ENCODE measurements at regions not wholly inside any gene's neighbourhood (a gene's known extent, or its start where the extent isn't known, plus 50 kb on each side); places are given as distances from the start of the nearest gene placed in this dataset.

DNA sequence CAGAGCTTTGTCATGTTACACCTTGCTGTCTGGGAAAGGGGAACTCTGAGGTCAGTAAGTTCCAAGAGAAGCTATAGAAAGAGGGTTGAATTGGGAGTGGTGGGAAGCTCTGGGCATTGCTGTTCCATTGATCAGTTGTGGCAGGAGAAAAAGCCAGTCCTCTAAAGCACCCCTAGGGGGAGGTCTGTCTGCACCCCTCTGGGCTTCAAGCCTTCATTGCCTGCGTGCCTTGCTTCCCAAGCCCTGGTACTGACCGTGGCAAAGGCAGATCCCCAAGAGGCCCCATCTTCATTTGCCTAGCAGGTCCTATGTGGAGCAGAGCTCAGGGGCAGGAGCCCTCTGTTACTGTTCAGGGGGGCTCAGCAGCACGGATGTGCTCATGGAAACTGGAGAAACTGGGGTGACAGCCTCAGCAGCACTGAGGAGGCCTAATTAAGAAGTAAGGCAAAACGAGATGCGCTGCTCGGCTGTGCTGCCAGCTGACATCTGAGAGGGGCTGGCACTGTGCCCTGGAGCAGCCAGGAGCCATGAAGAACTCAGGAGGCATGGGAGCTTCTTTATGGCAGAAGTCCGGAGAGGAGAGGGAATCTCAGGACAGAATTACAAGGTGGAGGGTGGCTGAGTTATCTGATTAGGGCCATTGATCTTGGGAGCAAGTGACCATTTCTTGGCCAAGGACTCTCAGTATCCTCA, 270.9 kb downstream of the RPLP1 start:
- TF ChIP-seq, protein P1, sequence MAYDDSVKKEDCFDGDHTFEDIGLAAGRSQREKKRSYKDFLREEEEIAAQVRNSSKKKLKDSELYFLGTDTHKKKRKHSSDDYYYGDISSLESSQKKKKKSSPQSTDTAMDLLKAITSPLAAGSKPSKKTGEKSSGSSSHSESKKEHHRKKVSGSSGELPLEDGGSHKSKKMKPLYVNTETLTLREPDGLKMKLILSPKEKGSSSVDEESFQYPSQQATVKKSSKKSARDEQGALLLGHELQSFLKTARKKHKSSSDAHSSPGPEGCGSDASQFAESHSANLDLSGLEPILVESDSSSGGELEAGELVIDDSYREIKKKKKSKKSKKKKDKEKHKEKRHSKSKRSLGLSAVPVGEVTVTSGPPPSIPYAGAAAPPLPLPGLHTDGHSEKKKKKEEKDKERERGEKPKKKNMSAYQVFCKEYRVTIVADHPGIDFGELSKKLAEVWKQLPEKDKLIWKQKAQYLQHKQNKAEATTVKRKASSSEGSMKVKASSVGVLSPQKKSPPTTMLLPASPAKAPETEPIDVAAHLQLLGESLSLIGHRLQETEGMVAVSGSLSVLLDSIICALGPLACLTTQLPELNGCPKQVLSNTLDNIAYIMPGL (CRISPR knock-in tag; IDR thresholded peaks at IDR 0.05) = no peak
- TF ChIP-seq, protein P2, sequence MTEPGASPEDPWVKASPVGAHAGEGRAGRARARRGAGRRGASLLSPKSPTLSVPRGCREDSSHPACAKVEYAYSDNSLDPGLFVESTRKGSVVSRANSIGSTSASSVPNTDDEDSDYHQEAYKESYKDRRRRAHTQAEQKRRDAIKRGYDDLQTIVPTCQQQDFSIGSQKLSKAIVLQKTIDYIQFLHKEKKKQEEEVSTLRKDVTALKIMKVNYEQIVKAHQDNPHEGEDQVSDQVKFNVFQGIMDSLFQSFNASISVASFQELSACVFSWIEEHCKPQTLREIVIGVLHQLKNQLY (CRISPR knock-in tag; IDR thresholded peaks at IDR 0.05) = no peak
- TF ChIP-seq, protein P3, sequence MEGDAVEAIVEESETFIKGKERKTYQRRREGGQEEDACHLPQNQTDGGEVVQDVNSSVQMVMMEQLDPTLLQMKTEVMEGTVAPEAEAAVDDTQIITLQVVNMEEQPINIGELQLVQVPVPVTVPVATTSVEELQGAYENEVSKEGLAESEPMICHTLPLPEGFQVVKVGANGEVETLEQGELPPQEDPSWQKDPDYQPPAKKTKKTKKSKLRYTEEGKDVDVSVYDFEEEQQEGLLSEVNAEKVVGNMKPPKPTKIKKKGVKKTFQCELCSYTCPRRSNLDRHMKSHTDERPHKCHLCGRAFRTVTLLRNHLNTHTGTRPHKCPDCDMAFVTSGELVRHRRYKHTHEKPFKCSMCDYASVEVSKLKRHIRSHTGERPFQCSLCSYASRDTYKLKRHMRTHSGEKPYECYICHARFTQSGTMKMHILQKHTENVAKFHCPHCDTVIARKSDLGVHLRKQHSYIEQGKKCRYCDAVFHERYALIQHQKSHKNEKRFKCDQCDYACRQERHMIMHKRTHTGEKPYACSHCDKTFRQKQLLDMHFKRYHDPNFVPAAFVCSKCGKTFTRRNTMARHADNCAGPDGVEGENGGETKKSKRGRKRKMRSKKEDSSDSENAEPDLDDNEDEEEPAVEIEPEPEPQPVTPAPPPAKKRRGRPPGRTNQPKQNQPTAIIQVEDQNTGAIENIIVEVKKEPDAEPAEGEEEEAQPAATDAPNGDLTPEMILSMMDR (IDR thresholded peaks at IDR 0.05) = no peak
- TF ChIP-seq NFYB (CRISPR knock-in tag; conservative IDR thresholded peaks at IDR 0.05; ENCODE audit: low read depth) (no peak), ZNF232 (CRISPR knock-in tag; IDR thresholded peaks at IDR 0.05) (no peak), TCF7 (CRISPR knock-in tag; IDR thresholded peaks at IDR 0.05; ENCODE audit: low read depth) (no peak), FOXK1 (CRISPR knock-in tag; IDR thresholded peaks at IDR 0.05) (no peak), ESRRA (CRISPR knock-in tag; IDR thresholded peaks at IDR 0.05; ENCODE audit: borderline replicate concordance) (no peak), SMAD3 (CRISPR knock-in tag; IDR thresholded peaks at IDR 0.05; ENCODE audit: borderline replicate concordance) (no peak), ZNF263 (CRISPR knock-in tag; IDR thresholded peaks at IDR 0.05; ENCODE audit: low read depth) (no peak)
- TF ChIP-seq, protein P4, sequence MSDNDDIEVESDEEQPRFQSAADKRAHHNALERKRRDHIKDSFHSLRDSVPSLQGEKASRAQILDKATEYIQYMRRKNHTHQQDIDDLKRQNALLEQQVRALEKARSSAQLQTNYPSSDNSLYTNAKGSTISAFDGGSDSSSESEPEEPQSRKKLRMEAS (CRISPR knock-in tag; IDR thresholded peaks at IDR 0.05) = no peak
- TF ChIP-seq, protein P5, sequence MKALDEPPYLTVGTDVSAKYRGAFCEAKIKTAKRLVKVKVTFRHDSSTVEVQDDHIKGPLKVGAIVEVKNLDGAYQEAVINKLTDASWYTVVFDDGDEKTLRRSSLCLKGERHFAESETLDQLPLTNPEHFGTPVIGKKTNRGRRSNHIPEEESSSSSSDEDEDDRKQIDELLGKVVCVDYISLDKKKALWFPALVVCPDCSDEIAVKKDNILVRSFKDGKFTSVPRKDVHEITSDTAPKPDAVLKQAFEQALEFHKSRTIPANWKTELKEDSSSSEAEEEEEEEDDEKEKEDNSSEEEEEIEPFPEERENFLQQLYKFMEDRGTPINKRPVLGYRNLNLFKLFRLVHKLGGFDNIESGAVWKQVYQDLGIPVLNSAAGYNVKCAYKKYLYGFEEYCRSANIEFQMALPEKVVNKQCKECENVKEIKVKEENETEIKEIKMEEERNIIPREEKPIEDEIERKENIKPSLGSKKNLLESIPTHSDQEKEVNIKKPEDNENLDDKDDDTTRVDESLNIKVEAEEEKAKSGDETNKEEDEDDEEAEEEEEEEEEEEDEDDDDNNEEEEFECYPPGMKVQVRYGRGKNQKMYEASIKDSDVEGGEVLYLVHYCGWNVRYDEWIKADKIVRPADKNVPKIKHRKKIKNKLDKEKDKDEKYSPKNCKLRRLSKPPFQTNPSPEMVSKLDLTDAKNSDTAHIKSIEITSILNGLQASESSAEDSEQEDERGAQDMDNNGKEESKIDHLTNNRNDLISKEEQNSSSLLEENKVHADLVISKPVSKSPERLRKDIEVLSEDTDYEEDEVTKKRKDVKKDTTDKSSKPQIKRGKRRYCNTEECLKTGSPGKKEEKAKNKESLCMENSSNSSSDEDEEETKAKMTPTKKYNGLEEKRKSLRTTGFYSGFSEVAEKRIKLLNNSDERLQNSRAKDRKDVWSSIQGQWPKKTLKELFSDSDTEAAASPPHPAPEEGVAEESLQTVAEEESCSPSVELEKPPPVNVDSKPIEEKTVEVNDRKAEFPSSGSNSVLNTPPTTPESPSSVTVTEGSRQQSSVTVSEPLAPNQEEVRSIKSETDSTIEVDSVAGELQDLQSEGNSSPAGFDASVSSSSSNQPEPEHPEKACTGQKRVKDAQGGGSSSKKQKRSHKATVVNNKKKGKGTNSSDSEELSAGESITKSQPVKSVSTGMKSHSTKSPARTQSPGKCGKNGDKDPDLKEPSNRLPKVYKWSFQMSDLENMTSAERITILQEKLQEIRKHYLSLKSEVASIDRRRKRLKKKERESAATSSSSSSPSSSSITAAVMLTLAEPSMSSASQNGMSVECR (CRISPR knock-in tag; IDR thresholded peaks at IDR 0.05; ENCODE audit: borderline replicate concordance) = no peak

Data from WTC11 (cell line).